ENCODE measurements at regions not wholly inside any gene's neighbourhood (a gene's known extent, or its start where the extent isn't known, plus 50 kb on each side); places are given as distances from the start of the nearest gene placed in this dataset.

DNA sequence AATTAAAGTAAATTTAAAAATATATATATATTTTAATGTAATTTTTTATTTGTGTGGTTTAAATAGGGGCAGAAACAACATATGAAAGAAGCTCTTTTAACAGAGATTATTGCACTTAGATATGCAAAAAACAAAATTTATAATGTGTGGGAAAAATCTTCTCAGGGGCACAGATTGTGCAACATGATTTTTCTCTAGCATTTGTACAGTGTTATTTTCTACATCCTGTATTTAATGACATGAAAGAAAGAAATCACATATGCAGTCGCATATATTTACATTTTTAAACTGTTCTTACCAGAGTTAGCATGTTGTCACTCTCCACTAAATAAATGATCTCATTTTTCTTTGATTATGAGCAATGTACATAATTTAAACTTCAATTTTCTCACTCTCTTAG, 265.3 kb upstream of the CTNND2 start:
- DNase-seq, result no peak
- Histone ChIP-seq H3K27ac (no peak overlapping the region), H3K36me3 (no peaks in the 10 kb centered on the region), H3K9me3 (peaks cover 0 to 9% (median 0%) of the 10 kb centered on the region in 8 donors), H3K4me1 (no peaks in the 10 kb centered on the region), H3K4me3 (no peak overlapping the region), H3K27me3 (replicated peaks in 1 of 7) (no peaks in the 10 kb centered on the region)
- 66 to 93% (median 79%) methylated on average over 1 of the region's 1 CpG for WGBS, 5 donors
- TF ChIP-seq POLR2AphosphoS5 (IDR thresholded peaks at IDR 0.05) (no peak), POLR2A (IDR thresholded peaks at IDR 0.05) (no peak), CTCF (IDR thresholded peaks at IDR 0.05 in 8 of 11, conservative IDR thresholded peaks at IDR 0.05 in 3 of 11) (no peak)
- intact Hi-C loops (cut with DNase I; ENCODE audit: low total_unique reads), result no loop called here

DNA sequence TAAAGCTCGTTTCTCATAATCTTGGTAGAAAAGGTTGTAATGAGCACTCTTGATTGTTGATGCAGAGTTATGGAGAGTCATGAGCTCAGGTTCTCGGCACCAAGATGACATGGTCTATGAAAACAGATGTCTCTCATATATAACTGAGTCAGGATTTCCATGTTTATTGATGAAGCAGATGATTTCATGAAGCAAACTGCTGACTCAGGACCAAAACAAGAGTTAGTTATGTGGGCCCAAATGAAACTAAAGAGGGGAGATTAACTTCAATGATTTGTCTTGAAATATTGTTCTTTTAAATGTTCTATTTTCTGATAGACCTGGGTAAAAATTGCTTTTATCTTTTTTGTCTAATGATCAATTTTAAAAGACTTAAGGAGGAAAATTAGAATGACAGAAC, 258.6 kb upstream of the CTNND2 start:
- Histone ChIP-seq H3K4me1 (no peaks in the 10 kb centered on the region), H3K27ac (no peak overlapping the region), H3K27me3 (replicated peaks in 1 of 7) (no peaks in the 10 kb centered on the region), H3K9me3 (peaks cover 0 to 32% (median 13%) of the 10 kb centered on the region in 8 donors), H3K36me3 (no peaks in the 10 kb centered on the region), H3K4me3 (no peak overlapping the region)
- 67 to 77% (median 73%) methylated on average over 2 of the region's 2 CpGs for WGBS, 5 donors
- DNase-seq, result no peak
- intact Hi-C loops (cut with DNase I; ENCODE audit: low total_unique reads), result no loop called here
- TF ChIP-seq POLR2AphosphoS5 (IDR thresholded peaks at IDR 0.05) (no peak), POLR2A (IDR thresholded peaks at IDR 0.05) (no peak), CTCF (IDR thresholded peaks at IDR 0.05 in 8 of 11, conservative IDR thresholded peaks at IDR 0.05 in 3 of 11) (no peak)

- Histone ChIP-seq H3K4me3 (no peak overlapping the region), H3K27me3 (replicated peaks in 1 of 7) (no peaks in the 10 kb centered on the region), H3K9me3 (peaks cover 0 to 62% (median 21%) of the 10 kb centered on the region in 8 donors), H3K36me3 (no peaks in the 10 kb centered on the region), H3K27ac (no peak overlapping the region), H3K4me1 (no peaks in the 10 kb centered on the region)
- intact Hi-C loops (cut with DNase I; ENCODE audit: low total_unique reads), result no loop called here
- no peak for DNase-seq
- no peak for TF ChIP-seq POLR2A (IDR thresholded peaks at IDR 0.05)
- no peak for TF ChIP-seq POLR2AphosphoS5 (IDR thresholded peaks at IDR 0.05)
- TF ChIP-seq CTCF (IDR thresholded peaks at IDR 0.05 in 8 of 11, conservative IDR thresholded peaks at IDR 0.05 in 3 of 11), result no peak
Observed at GRCh38 chr5:12147513-12147912, 243.3 kb upstream of the CTNND2 start.

- no peak overlapping the region for H3K27ac ChIP-seq
- no peaks in the 10 kb centered on the region for H3K36me3 ChIP-seq
- WGBS, 5 donors, result 59 to 77% (median 62%) methylated on average over 2 of the region's 2 CpGs
- intact Hi-C loops (cut with DNase I; ENCODE audit: low total_unique reads), result no loop called here
- no peak for DNase-seq
- peaks cover 0 to 48% (median 13%) of the 10 kb centered on the region in 8 donors for H3K9me3 ChIP-seq
- H3K4me3 ChIP-seq, result no peak overlapping the region
- H3K27me3 ChIP-seq (replicated peaks in 1 of 7), result no peaks in the 10 kb centered on the region
- H3K4me1 ChIP-seq, result no peaks in the 10 kb centered on the region
- no peak for TF ChIP-seq POLR2A (IDR thresholded peaks at IDR 0.05)
- no peak for TF ChIP-seq CTCF (IDR thresholded peaks at IDR 0.05 in 8 of 11, conservative IDR thresholded peaks at IDR 0.05 in 3 of 11)
- TF ChIP-seq POLR2AphosphoS5 (IDR thresholded peaks at IDR 0.05), result no peak
Observed at GRCh38 chr5:12141496-12141895, 237.2 kb upstream of the CTNND2 start.
